ENCODE measurements at regions not wholly inside any gene's neighbourhood (a gene's known extent, or its start where the extent isn't known, plus 50 kb on each side); places are given as distances from the start of the nearest gene placed in this dataset.

GRCh38 chr3:118267588-118267987, 767.1 kb downstream of the IGSF11 start:
- FAIRE-seq: no peak
- no peak for TF ChIP-seq CTCF (IDR thresholded peaks at IDR 0.05; ENCODE audit: insufficient read depth, missing control alignments)
- no peak for DNase-seq (ENCODE audit: insufficient read length, low spot score)

GRCh38 chr3:118269537-118270125, 765.0 kb downstream of the IGSF11 start:
- DNase-seq (ENCODE audit: insufficient read length, low spot score) (no peak), FAIRE-seq (no peak)
- no peak for TF ChIP-seq CTCF (IDR thresholded peaks at IDR 0.05; ENCODE audit: insufficient read depth, missing control alignments)

GRCh38 chr3:118272991-118273390, 761.7 kb downstream of the IGSF11 start:
- FAIRE-seq: no peak
- DNase-seq (ENCODE audit: insufficient read length, low spot score): no peak
- TF ChIP-seq CTCF (IDR thresholded peaks at IDR 0.05; ENCODE audit: insufficient read depth, missing control alignments): no peak

- DNase-seq (ENCODE audit: insufficient read length, low spot score) (no peak), FAIRE-seq (no peak)
- TF ChIP-seq CTCF (IDR thresholded peaks at IDR 0.05; ENCODE audit: insufficient read depth, missing control alignments): no peak
These were observed 756.8 kb downstream of the IGSF11 start for GRCh38 chr3:118277814-118278213.

GRCh38 chr3:118292841-118293240, 741.8 kb downstream of the IGSF11 start:
- TF ChIP-seq CTCF (IDR thresholded peaks at IDR 0.05; ENCODE audit: insufficient read depth, missing control alignments): no peak
- FAIRE-seq (no peak), DNase-seq (ENCODE audit: insufficient read length, low spot score) (no peak)

GRCh38 chr3:118298133-118298532, 736.5 kb downstream of the IGSF11 start:
- FAIRE-seq: no peak
- TF ChIP-seq CTCF (IDR thresholded peaks at IDR 0.05; ENCODE audit: insufficient read depth, missing control alignments): no peak
- DNase-seq (ENCODE audit: insufficient read length, low spot score): no peak

- TF ChIP-seq CTCF (IDR thresholded peaks at IDR 0.05; ENCODE audit: insufficient read depth, missing control alignments): no peak
These were observed 730.1 kb downstream of the IGSF11 start for GRCh38 chr3:118304557-118304956.

More at GRCh38 chr3:118304557-118304956, 730.1 kb downstream of the IGSF11 start:
- FAIRE-seq: no peak
- DNase-seq (ENCODE audit: insufficient read length, low spot score): no peak
